RKO (cell line): ENCODE measurements at regions not wholly inside any gene's neighbourhood (a gene's known extent, or its start where the extent isn't known, plus 50 kb on each side); places are given as distances from the start of the nearest gene placed in this dataset.

Experiments
- DNase-seq: peaks from one replicate; pipeline ENCODE4 v3.0.0-alpha.2; 2016; ENCODE audit warnings: low spot score

- no peak for DNase-seq
These were observed 265.5 kb downstream of the NDUFS4 start for GRCh38 chr5:53825926-53826325.

GRCh38 chr5:53826504-53826903 is 266.1 kb downstream of the NDUFS4 start:
- no peak for DNase-seq

DNA sequence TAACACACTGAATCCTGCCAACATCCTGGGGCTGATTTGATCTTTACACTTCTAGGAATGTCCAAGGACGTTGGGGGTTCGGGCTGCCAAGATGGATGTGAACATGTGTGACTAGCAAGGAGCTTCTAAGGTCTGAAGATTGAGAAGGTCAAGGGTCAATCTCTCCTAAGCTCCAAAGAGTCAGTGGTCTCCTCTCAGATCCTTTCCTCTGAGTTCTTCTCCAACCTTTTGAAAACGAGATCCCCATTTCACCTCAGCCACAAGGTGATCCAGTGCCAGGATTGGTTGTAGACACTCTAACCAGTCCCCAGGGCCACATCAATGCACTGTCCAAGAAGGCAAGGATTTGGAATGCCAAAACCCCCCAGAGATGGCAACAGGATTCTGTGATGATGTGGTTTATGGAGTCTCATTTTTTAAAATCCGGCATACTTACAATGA is 266.8 kb downstream of the NDUFS4 start:
- no peak for DNase-seq

DNA sequence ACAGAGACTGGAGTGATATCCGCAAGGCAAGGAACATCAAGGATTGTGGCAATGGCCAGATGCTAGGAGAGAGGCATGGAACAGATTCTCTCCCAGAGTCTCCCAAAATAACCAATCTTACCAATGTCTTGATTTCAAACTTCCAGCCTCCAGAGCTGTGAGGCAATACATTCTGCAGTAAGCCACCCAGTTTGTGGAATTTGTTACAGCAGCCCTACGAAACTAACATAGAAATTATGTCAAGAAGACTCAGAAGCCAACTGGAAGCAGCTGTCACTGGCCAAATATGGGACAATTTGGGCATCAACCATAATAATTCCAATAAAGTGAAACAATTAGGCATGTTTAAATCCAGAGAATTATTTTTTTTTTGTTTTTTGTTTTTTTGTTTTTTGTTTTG is 271.1 kb downstream of the NDUFS4 start:
- DNase-seq = no peak
